Fibroblast of lung (primary cell): ENCODE measurements at regions not wholly inside any gene's neighbourhood (a gene's known extent, or its start where the extent isn't known, plus 50 kb on each side); places are given as distances from the start of the nearest gene placed in this dataset.

ENCODE experiments used
- EZH2 ChIP-seq: IDR thresholded peaks from 2 replicates; pipeline ENCODE4 v1.5.1; 2012; ENCODE audit warnings: low read length, control low read depth, mild to moderate bottlenecking; ENCODE audit errors: missing control alignments
- TF ChIP-seq, protein P1 (sequence below), 2 donors: IDR thresholded peaks in 1 of 2; conservative IDR thresholded peaks in 1 of 2; 1 replicate in 1 of 2; 2 replicates in 1 of 2; pipeline ENCODE4 v1.5.1; 2011 to 2012; ENCODE audit warnings: low read length in 2 of 2, control low read depth in 1 of 2, inconsistent platforms in 1 of 2, low read depth in 1 of 2, mild to moderate bottlenecking in 1 of 2

DNA sequence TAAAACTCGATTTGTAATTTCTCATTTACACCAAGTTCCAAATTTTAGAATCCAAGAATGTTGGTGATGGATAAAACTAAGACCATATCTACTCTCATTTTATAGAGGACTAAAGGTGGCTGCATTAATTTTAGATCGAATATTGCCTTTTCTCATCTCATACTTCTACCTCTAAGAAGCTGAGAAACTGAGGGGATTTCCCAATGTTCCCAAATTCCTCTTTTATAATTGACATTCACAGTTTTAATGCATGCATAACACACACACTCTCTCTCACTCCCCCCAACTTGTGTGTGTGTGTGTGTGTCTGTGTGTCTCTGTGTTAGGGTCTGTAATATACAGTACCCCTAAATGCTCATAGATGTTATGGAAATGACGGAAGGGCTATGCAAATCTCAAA lies 328.8 kb upstream of the SLC14A2 start:
- TF ChIP-seq, protein P1, sequence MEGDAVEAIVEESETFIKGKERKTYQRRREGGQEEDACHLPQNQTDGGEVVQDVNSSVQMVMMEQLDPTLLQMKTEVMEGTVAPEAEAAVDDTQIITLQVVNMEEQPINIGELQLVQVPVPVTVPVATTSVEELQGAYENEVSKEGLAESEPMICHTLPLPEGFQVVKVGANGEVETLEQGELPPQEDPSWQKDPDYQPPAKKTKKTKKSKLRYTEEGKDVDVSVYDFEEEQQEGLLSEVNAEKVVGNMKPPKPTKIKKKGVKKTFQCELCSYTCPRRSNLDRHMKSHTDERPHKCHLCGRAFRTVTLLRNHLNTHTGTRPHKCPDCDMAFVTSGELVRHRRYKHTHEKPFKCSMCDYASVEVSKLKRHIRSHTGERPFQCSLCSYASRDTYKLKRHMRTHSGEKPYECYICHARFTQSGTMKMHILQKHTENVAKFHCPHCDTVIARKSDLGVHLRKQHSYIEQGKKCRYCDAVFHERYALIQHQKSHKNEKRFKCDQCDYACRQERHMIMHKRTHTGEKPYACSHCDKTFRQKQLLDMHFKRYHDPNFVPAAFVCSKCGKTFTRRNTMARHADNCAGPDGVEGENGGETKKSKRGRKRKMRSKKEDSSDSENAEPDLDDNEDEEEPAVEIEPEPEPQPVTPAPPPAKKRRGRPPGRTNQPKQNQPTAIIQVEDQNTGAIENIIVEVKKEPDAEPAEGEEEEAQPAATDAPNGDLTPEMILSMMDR (conservative IDR thresholded peaks at IDR 0.05 in 1 of 2, IDR thresholded peaks at IDR 0.05 in 1 of 2; ENCODE audit: low read depth in 1 of 2, low read length in 2 of 2) = no peak
- no peak for TF ChIP-seq EZH2
